NCI-H2107 treated with DMSO at 0.1 percent for 48 hours (cell line): ENCODE measurements at regions not wholly inside any gene's neighbourhood (a gene's known extent, or its start where the extent isn't known, plus 50 kb on each side); places are given as distances from the start of the nearest gene placed in this dataset.
A peak's percentile ranks its signal among the peaks of the same experiment; 100 is the strongest.
"Not testable (repeated sequence)": the region's sequence is repeated elsewhere in the genome, so short reads cannot be mapped to it uniquely, and the experiment has no call there.

Experiments used
- DNase-seq: peaks from one replicate; lab custom pipeline; 2025; ENCODE audit not compliant: unreplicated experiment; lab: John Stamatoyannopoulos, UW

GRCh38 chr18:30469091-30469490, 573.5 kb downstream of the DSC3 start:
- peak; percentile 47 for DNase-seq

- DNase-seq: no peak
These were observed 577.4 kb downstream of the DSC3 start for GRCh38 chr18:30465096-30465495.

GRCh38 chr18:30457156-30457555, 585.4 kb downstream of the DSC3 start:
- no peak for DNase-seq

GRCh38 chr18:30455741-30456140, 586.8 kb downstream of the DSC3 start:
- DNase-seq: no peak

DNA sequence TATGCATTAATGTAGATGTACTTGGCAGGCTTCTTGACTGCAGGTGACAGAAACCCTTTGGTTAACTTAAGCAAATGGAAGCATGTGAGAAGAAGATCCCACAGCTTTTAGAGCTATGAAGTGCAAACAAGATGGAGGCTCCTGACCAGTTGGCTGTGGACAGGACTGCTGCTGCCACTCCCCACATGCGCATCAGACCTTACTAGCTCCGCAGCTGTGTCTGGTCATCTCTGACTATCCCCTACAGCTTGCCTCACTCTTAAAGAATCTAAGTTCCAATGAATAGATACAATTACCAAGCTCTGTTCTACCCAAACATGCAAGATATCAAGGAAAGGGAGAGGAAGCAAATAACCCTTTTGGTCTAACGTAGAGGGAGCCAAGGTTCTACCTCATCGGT, 587.6 kb downstream of the DSC3 start:
- DNase-seq: no peak

DNA sequence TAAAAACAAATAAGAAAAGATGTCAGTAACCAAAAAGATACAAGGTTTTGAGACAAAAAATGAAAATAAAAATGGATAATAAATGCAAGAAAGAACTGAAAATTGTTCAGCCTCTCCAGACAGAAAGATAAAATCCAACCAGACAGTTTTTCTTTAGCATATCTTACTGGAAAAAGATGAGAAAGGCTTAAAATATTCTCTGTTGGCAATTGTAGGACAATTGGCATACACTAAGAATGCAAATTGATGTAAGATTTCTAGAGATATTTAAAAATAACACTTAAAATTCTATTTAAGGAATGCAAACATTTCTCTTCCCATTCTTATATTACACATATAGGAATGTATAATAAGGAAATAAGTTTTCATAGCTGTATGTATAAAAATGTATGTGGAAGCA, 590.6 kb downstream of the DSC3 start:
- no peak for DNase-seq

DNA sequence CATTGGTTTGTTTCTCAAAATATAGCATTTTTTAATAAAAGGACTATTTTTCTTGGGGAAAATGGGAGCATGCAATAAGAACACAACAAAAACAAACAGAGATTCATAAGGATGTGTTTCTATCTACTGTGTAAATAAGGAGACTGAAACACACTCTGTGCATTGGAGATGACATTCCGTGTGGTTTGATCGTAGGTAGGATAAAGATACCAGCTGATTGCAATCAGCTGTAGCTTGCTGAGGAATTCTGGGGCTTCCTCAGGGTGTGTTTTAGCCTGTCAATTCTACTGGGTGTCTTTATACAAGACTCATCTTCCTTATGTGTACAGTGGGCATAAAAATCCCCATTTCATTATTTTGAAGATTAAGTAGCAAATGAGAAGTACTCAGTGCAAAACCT, 591.6 kb downstream of the DSC3 start:
- DNase-seq: no peak

DNA sequence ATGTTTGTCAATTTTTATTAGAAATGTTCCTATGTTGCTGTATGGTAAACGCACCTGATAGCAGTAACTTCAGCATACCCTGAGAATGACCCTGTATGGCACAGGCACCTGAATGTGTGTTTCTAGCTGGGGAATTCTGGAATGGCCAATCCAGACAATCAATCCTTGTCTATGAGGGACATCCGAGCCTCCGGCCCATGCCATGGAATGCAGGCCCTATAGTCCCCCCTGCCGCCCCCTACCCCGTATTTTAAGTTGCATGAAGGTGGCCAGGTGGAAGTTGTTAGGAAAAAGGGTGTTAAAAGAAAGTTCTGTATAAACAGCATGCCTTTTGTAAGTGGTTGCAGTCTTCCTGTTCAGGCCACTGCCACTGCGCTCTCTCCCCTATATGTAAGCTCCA, 595.9 kb downstream of the DSC3 start:
- DNase-seq: no peak

GRCh38 chr18:30444544-30444943, 598.0 kb downstream of the DSC3 start:
- no peak for DNase-seq

DNA sequence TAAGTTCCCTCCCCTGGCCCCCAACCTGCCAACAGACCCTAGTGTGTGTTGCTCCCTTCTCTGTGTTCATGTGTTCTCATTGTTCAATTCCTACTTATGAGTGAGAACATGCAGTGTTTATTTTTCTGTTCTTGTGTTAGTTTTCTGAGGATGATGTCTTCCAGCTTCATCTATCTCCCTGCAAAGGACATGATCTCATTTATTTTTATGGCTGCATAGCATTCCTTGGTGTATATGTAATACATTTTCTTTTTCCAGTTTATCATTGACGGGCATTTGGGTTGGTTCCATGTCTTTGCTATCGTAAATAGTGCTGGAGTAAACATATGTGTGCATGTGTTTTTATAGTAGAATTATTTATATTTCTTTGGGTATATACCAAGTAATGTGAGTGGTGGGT, 602.2 kb downstream of the DSC3 start:
- no peak for DNase-seq

DNA sequence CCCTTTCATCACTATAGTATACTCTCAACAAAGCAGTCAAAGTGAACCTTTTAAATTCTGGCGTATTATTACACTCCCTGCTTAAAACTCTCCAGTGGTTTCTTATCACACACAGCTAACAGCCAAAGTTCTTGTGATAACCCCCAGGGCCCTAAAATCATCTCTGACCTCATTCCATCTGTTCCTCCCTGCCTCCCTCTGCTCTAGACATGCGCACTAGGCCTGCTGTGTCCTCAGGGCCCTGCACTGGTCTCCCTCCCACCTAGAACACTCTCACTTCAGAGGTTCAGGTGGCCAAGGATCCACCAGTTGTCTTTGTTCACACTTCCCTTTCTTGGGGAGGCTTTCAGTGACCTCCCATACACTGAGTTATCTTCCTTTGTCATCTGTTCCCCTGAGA, 603.4 kb downstream of the DSC3 start:
- no peak for DNase-seq

GRCh38 chr18:30432349-30432748, 610.2 kb downstream of the DSC3 start:
- no peak for DNase-seq

- DNase-seq: not testable (repeated sequence)
These were observed 623.1 kb downstream of the DSC3 start for GRCh38 chr18:30419399-30419798.

DNA sequence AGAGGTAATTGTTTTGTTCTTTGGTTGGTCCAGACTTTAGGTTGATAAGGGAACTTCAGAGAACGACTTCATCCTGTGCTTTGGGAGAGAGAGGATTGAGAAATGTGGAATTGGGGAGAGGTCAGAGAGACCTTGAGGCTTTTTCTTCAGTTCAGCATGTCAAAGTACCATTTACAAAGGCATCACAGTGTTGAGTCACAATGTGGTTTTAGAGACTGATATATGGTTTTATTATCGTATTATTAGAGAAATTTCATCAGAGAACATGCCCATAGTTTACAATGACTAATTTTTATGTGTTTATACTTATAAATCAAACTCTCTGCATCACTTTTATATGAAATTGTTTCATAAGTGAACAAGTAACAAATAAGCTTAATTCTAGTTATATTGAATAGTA, 626.6 kb downstream of the DSC3 start:
- DNase-seq: no peak

GRCh38 chr18:30409120-30409519, 633.4 kb downstream of the DSC3 start:
- DNase-seq: no peak

DNA sequence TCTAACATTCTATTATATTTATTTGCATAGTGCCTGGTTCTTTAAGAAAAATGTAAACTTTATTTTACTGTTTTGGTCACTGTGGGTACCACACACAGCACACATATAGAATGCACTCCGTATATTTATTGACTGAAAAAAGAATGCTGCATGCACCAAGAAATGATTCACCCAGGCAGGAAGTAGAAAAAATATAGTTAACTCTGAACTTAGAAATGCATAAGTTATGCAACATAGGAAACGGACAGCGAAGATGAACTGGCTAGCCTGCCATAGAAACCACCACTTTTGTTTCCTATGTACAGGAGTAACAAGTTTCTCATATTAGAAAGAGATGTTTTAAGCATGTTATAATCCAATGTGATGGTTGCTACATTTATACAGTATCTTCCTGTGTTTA, 635.8 kb downstream of the DSC3 start:
- no peak for DNase-seq

DNA sequence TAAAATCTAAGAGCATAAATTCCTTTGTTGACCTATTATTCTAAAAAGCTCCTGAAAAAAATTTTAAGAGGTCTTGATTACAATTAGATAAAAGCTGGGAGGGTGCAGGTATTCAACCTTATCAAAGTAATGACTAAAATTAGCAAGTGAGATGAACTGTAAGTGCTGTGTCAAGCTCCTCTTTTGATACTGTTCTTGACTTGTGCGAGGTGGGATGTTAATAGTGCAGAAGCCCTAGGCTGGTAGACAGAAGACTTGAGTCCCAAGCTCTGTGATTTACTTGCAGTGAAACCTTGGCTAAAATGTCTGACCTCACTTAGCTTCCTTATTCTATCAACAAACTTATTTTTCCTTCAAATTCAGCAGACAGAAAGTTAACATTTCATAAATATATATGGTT, 637.5 kb downstream of the DSC3 start:
- no peak for DNase-seq

- DNase-seq: no peak
These were observed 638.1 kb downstream of the DSC3 start for GRCh38 chr18:30404422-30404821.

GRCh38 chr18:30403278-30403677, 639.3 kb downstream of the DSC3 start:
- DNase-seq: no peak

- DNase-seq: no peak
These were observed 655.1 kb downstream of the DSC3 start for GRCh38 chr18:30387401-30387800.

GRCh38 chr18:30386624-30387023, 655.9 kb downstream of the DSC3 start:
- DNase-seq: no peak

DNA sequence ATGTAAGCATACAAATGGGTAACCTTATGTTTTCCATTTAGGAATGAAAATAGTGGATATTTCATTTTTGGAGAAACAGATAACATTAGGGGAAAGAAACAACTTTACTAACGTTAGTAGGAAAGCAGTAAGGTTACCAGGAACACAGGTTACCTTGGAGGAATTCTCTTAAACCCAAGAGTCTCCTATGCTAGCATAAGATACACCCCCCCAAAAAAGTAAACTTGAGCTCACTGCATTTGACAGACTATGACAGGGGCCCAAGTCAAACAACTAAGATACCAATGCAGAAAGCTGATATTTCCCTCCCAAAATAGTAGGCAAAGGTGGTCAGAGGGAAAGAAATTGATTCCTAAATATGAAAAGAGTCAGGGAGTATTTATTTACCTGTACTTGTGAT, 656.9 kb downstream of the DSC3 start:
- DNase-seq: no peak

DNA sequence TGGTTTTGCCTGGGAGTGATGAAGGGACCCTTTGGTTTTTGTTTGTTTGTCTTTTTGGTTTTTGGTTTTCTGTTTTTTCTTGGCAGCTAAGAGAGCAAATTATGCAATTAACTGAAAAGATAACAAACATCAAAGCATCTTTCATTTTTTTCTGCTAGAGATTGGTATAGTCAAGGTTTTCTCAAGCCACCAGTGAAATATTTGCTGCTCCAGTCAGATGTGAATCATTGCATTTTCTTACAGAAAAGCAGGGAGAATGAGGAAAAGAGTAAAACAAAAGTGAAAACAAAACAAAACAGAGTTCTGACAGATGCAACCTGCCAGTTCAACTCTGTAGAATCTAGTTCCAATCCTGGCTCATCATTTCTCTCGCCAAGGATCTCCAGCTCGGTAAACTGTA, 660.7 kb downstream of the DSC3 start:
- DNase-seq: no peak

DNA sequence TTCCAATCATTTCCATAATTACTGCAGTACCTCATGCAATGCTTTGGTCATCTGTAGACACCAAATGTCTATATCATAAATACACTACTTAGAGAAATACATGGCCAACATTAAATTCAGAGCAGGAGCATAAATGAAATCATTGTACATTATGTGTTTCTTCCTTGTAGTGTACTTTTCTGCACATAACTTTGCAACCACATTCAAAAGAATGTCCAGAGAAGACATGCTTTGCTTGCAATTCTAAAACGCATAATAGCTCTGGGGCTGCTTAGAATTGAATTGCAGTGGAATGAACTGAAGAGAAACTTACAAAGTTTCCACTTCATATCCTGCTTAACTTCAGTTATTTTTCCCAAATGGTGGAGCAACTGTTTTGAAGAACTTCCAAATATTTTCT, 664.4 kb downstream of the DSC3 start:
- DNase-seq: no peak
